ENCODE measurements at regions not wholly inside any gene's neighbourhood (a gene's known extent, or its start where the extent isn't known, plus 50 kb on each side); places are given as distances from the start of the nearest gene placed in this dataset.

GRCh38 chr2:198328454-198328853 lies 524.1 kb downstream of the PLCL1 start:
- H3K4me1 ChIP-seq (ENCODE audit: insufficient read depth, low read length, severe bottlenecking) = no peaks in the 10 kb centered on the region
- no peak overlapping the region for H3K27ac ChIP-seq (ENCODE audit: low read depth, low read length, poor library complexity, severe bottlenecking)
- no peaks in the 10 kb centered on the region for H3K36me3 ChIP-seq (ENCODE audit: insufficient read depth, low read length)
- H3K27me3 ChIP-seq (ENCODE audit: insufficient read depth, low read length) = no peaks in the 10 kb centered on the region
- no peak overlapping the region for H3K4me2 ChIP-seq (ENCODE audit: low read length)
- no peak overlapping the region for H3K9ac ChIP-seq (ENCODE audit: low read length)
- TF ChIP-seq, protein P1, sequence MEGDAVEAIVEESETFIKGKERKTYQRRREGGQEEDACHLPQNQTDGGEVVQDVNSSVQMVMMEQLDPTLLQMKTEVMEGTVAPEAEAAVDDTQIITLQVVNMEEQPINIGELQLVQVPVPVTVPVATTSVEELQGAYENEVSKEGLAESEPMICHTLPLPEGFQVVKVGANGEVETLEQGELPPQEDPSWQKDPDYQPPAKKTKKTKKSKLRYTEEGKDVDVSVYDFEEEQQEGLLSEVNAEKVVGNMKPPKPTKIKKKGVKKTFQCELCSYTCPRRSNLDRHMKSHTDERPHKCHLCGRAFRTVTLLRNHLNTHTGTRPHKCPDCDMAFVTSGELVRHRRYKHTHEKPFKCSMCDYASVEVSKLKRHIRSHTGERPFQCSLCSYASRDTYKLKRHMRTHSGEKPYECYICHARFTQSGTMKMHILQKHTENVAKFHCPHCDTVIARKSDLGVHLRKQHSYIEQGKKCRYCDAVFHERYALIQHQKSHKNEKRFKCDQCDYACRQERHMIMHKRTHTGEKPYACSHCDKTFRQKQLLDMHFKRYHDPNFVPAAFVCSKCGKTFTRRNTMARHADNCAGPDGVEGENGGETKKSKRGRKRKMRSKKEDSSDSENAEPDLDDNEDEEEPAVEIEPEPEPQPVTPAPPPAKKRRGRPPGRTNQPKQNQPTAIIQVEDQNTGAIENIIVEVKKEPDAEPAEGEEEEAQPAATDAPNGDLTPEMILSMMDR (IDR thresholded peaks at IDR 0.05; ENCODE audit: low read length) = no peak
- no peak for TF ChIP-seq EZH2 (IDR thresholded peaks at IDR 0.05; ENCODE audit: borderline replicate concordance, low read length)
- H3F3A ChIP-seq (ENCODE audit: insufficient read depth, low read length) = no peaks in the 10 kb centered on the region
- H3K9me3 ChIP-seq (ENCODE audit: low read length) = no peaks in the 10 kb centered on the region
- H3K79me2 ChIP-seq (ENCODE audit: insufficient read depth, low read length) = no peaks in the 10 kb centered on the region
- H3K4me3 ChIP-seq (ENCODE audit: low read depth, low read length, poor library complexity, severe bottlenecking) = no peak overlapping the region
- no peaks in the 10 kb centered on the region for H4K20me1 ChIP-seq (ENCODE audit: insufficient read depth, low read length)
- H2AFZ ChIP-seq (ENCODE audit: low read length) = no peak overlapping the region
- H3K9me2 ChIP-seq (ENCODE audit: low read depth, low read length) = no peaks in the 10 kb centered on the region

GRCh38 chr2:198327526-198327925 lies 523.1 kb downstream of the PLCL1 start:
- H3K9me3 ChIP-seq (ENCODE audit: low read length) = no peaks in the 10 kb centered on the region
- H3K9ac ChIP-seq (ENCODE audit: low read length) = no peak overlapping the region
- no peaks in the 10 kb centered on the region for H3K4me1 ChIP-seq (ENCODE audit: insufficient read depth, low read length, severe bottlenecking)
- H3K27ac ChIP-seq (ENCODE audit: low read depth, low read length, poor library complexity, severe bottlenecking) = no peak overlapping the region
- H3F3A ChIP-seq (ENCODE audit: insufficient read depth, low read length) = no peaks in the 10 kb centered on the region
- no peaks in the 10 kb centered on the region for H3K9me2 ChIP-seq (ENCODE audit: low read depth, low read length)
- no peaks in the 10 kb centered on the region for H3K27me3 ChIP-seq (ENCODE audit: insufficient read depth, low read length)
- no peak overlapping the region for H2AFZ ChIP-seq (ENCODE audit: low read length)
- TF ChIP-seq, protein P1 (IDR thresholded peaks at IDR 0.05; ENCODE audit: low read length) = no peak
- no peak for TF ChIP-seq EZH2 (IDR thresholded peaks at IDR 0.05; ENCODE audit: borderline replicate concordance, low read length)
- H3K36me3 ChIP-seq (ENCODE audit: insufficient read depth, low read length) = no peaks in the 10 kb centered on the region
- H4K20me1 ChIP-seq (ENCODE audit: insufficient read depth, low read length) = no peaks in the 10 kb centered on the region
- no peak overlapping the region for H3K4me3 ChIP-seq (ENCODE audit: low read depth, low read length, poor library complexity, severe bottlenecking)
- no peaks in the 10 kb centered on the region for H3K79me2 ChIP-seq (ENCODE audit: insufficient read depth, low read length)
- H3K4me2 ChIP-seq (ENCODE audit: low read length) = no peak overlapping the region

DNA sequence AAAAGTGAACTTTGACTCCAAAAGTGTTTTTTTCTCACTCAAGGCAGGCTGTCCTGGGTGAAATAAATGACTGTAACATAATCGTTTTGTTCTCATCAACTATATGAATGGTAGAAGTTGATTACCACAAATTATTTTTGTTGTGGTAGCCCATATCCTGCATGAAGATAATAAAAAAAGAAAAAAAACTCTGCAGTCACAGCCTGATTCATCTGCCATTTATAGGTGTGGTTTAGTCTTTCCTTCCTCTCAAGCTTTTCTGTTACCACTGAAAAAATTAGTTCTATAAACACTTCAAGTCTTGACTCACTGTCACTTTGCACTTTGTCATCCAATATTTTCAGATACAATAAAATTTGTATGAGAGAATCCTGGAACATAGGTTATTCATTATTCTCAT lies 522.0 kb downstream of the PLCL1 start:
- TF ChIP-seq, protein P1 (IDR thresholded peaks at IDR 0.05; ENCODE audit: low read length) = no peak
- no peak for TF ChIP-seq EZH2 (IDR thresholded peaks at IDR 0.05; ENCODE audit: borderline replicate concordance, low read length)
- no peak overlapping the region for H2AFZ ChIP-seq (ENCODE audit: low read length)
- no peak overlapping the region for H3K4me3 ChIP-seq (ENCODE audit: low read depth, low read length, poor library complexity, severe bottlenecking)
- no peaks in the 10 kb centered on the region for H3K4me1 ChIP-seq (ENCODE audit: insufficient read depth, low read length, severe bottlenecking)
- no peaks in the 10 kb centered on the region for H3K27me3 ChIP-seq (ENCODE audit: insufficient read depth, low read length)
- no peaks in the 10 kb centered on the region for H3K9me3 ChIP-seq (ENCODE audit: low read length)
- no peak overlapping the region for H3K4me2 ChIP-seq (ENCODE audit: low read length)
- no peaks in the 10 kb centered on the region for H4K20me1 ChIP-seq (ENCODE audit: insufficient read depth, low read length)
- H3K9me2 ChIP-seq (ENCODE audit: low read depth, low read length) = no peaks in the 10 kb centered on the region
- H3K36me3 ChIP-seq (ENCODE audit: insufficient read depth, low read length) = no peaks in the 10 kb centered on the region
- no peak overlapping the region for H3K27ac ChIP-seq (ENCODE audit: low read depth, low read length, poor library complexity, severe bottlenecking)
- H3K79me2 ChIP-seq (ENCODE audit: insufficient read depth, low read length) = no peaks in the 10 kb centered on the region
- H3F3A ChIP-seq (ENCODE audit: insufficient read depth, low read length) = no peaks in the 10 kb centered on the region
- H3K9ac ChIP-seq (ENCODE audit: low read length) = no peak overlapping the region

Data from OCI-LY1 (cell line).